ENCODE measurements at regions not wholly inside any gene's neighbourhood (a gene's known extent, or its start where the extent isn't known, plus 50 kb on each side); places are given as distances from the start of the nearest gene placed in this dataset.

GRCh38 chr1:178620584-178621475, 104.2 kb upstream of the RALGPS2 start:
- no peak for DNase-seq (ENCODE audit: low spot score)
- no peak for TF ChIP-seq CTCF (IDR thresholded peaks at IDR 0.05; ENCODE audit: extremely low read depth, missing control alignments)

GRCh38 chr1:178621822-178622221, 103.2 kb upstream of the RALGPS2 start:
- TF ChIP-seq CTCF (IDR thresholded peaks at IDR 0.05; ENCODE audit: extremely low read depth, missing control alignments) = no peak
- DNase-seq (ENCODE audit: low spot score) = no peak

- TF ChIP-seq CTCF (IDR thresholded peaks at IDR 0.05; ENCODE audit: extremely low read depth, missing control alignments) = no peak
- DNase-seq (ENCODE audit: low spot score) = no peak
Observed at GRCh38 chr1:178625695-178626094, 99.3 kb upstream of the RALGPS2 start.

- DNase-seq (ENCODE audit: low spot score) = no peak
- no peak for TF ChIP-seq CTCF (IDR thresholded peaks at IDR 0.05; ENCODE audit: extremely low read depth, missing control alignments)
Observed at GRCh38 chr1:178627037-178627436, 98.0 kb upstream of the RALGPS2 start.

- no peak for DNase-seq (ENCODE audit: low spot score)
- TF ChIP-seq CTCF (IDR thresholded peaks at IDR 0.05; ENCODE audit: extremely low read depth, missing control alignments) = no peak
Observed at GRCh38 chr1:178628637-178629251, 96.3 kb upstream of the RALGPS2 start.

- no peak for TF ChIP-seq CTCF (IDR thresholded peaks at IDR 0.05; ENCODE audit: extremely low read depth, missing control alignments)
- DNase-seq (ENCODE audit: low spot score) = no peak
Observed at GRCh38 chr1:178629252-178630154, 95.5 kb upstream of the RALGPS2 start.
